Muscle layer of colon (tissue), 2 donors: ENCODE measurements at regions not wholly inside any gene's neighbourhood (a gene's known extent, or its start where the extent isn't known, plus 50 kb on each side); places are given as distances from the start of the nearest gene placed in this dataset.

Source experiments
- H3K27ac ChIP-seq: one replicate; pipeline ENCODE4 v1.7.0; 2013; ENCODE audit warnings: low read depth, mild to moderate bottlenecking, low read length, moderate library complexity
- H3K27me3 ChIP-seq, 2 donors: one replicate each; pipeline ENCODE4 v1.7.0; 2013; ENCODE audit warnings: low read length in 2 of 2, mild to moderate bottlenecking in 2 of 2; ENCODE audit not compliant: insufficient read depth in 2 of 2, control insufficient read depth in 1 of 2
- H3K36me3 ChIP-seq: one replicate; pipeline ENCODE4 v1.7.0; 2013; ENCODE audit warnings: mild to moderate bottlenecking, low read length; ENCODE audit not compliant: insufficient read depth
- H3K4me1 ChIP-seq: one replicate; pipeline ENCODE4 v1.7.0; 2013; ENCODE audit warnings: mild to moderate bottlenecking, low read length; ENCODE audit not compliant: insufficient read depth
- H3K4me3 ChIP-seq, 2 donors: one replicate each; pipeline ENCODE4 v1.7.0; 2013; ENCODE audit warnings: low read length in 2 of 2, low read depth in 1 of 2, mild to moderate bottlenecking in 1 of 2, moderate library complexity in 1 of 2
- H3K9ac ChIP-seq: one replicate; pipeline ENCODE4 v1.7.0; 2013; ENCODE audit warnings: low read length
- H3K9me3 ChIP-seq: one replicate; pipeline ENCODE4 v1.7.0; 2013; ENCODE audit warnings: mild to moderate bottlenecking, low read length
- donor health status: abdominal sarcoma.
- donor health status: Adenocarcinoma of cecum.

DNA sequence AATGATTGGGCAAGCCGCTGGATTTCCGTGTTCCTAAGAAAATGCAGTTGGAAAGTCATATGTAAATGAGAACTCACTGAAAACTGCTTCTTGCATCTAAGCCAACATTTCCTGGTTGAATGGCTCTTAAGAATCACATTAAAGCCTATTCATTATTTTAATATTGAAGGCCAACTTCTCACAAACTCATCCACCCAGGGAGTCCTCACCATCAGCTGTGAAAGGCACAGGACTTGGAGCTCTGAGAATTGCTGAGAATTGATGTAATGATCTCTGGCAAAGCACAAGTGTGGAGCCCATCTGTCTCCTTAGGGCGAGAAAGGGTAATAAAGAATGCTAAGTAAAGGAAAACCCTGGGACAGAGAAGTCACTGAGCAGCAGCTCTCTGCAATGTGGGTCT, 55.9 kb upstream of the APCDD1 start:
- H3K4me1 ChIP-seq, result peaks cover 10% of the 10 kb centered on the region
- no peak overlapping the region for H3K27ac ChIP-seq
- no peak overlapping the region for H3K4me3 ChIP-seq
- no peaks in the 10 kb centered on the region for H3K36me3 ChIP-seq
- H3K9ac ChIP-seq, result no peak overlapping the region
- no peaks in the 10 kb centered on the region for H3K27me3 ChIP-seq
- no peaks in the 10 kb centered on the region for H3K9me3 ChIP-seq

DNA sequence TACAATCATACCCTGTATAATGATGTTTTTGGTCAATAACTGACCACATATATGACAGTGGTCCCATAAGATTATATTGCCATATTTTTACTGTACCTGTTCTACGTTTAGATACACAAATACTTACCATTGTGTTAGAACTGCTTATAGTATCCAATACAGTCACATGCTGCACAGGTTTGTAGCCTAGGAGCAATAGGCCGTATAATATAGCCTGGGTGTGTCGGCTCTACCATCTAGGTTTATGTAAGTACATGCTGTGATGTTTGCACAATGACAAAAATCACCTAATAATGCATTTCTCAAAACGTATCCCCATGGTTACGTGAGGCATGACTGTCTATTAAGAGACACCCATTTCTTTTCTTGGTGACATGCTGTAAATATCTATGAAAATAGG, 55.0 kb upstream of the APCDD1 start:
- H3K9ac ChIP-seq, result no peak overlapping the region
- H3K27me3 ChIP-seq, result peaks cover 0 to 6% of the 10 kb centered on the region in 2 donors
- peaks cover 10% of the 10 kb centered on the region for H3K4me1 ChIP-seq
- H3K27ac ChIP-seq, result no peak overlapping the region
- H3K9me3 ChIP-seq, result no peaks in the 10 kb centered on the region
- no peak overlapping the region for H3K4me3 ChIP-seq
- H3K36me3 ChIP-seq, result no peaks in the 10 kb centered on the region

DNA sequence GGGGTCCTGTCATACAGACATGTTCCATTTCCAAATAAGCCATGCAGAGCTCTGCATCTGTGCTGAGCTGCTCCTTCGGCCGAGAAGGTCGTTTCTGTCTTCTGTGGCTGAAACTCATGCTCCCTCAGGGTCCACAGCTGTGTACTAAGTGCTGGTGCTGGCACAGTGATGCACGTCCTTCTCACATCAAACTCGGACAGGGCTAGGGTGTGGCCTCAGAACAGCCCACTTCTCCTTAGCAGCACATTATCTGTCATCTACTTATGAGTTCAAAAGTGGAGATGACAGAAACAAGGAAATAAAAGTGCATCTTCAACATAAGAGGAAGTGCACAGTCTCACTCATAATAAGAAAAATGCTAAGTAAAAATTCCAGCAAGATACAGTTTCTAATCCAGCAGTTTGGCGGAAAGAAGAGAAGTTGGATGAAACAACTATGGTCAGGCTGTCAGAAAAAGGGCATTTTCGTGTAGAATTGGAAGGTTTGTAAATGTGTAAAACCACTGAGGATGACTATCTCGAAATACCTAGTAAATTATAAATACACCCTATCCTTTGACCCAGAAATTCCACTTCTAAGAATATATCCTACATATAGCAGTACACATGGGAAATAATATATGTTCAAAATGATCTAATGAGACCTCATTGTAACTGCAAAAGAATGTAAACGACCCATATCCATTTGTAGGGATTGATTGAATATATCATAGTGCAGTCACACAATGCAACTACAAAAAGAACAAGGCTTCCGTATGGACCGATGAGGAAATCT, 53.7 kb upstream of the APCDD1 start:
- Histone ChIP-seq H3K27me3 (peaks cover 0 to 6% of the 10 kb centered on the region in 2 donors), H3K4me3 (no peak overlapping the region), H3K9ac (no peak overlapping the region), H3K9me3 (no peaks in the 10 kb centered on the region), H3K36me3 (no peaks in the 10 kb centered on the region), H3K27ac (no peak overlapping the region), H3K4me1 (peaks cover 12% of the 10 kb centered on the region)

DNA sequence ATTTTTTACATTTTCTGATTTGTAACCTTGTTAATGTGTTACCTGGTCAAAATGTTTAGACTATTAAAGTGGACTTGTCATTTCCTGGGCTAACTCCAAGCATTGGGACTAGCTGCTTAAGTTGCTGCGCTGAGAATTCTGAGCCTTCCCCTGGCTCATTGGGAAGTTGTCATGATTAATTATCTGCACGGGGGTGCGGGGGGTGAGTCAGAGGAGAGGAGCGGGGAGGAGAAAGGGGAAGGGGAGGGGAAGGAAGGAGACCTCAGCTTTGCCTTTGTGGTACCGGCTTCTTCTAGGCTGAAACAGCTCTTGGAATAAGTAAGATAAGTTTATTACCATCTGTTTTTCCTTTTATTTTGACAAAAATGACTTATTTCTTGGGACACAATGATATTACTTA, 52.9 kb upstream of the APCDD1 start:
- Histone ChIP-seq H3K36me3 (no peaks in the 10 kb centered on the region), H3K4me1 (peaks cover 19% of the 10 kb centered on the region), H3K27ac (no peak overlapping the region), H3K4me3 (no peak overlapping the region), H3K27me3 (peaks cover 0 to 6% of the 10 kb centered on the region in 2 donors), H3K9me3 (no peaks in the 10 kb centered on the region), H3K9ac (no peak overlapping the region)

DNA sequence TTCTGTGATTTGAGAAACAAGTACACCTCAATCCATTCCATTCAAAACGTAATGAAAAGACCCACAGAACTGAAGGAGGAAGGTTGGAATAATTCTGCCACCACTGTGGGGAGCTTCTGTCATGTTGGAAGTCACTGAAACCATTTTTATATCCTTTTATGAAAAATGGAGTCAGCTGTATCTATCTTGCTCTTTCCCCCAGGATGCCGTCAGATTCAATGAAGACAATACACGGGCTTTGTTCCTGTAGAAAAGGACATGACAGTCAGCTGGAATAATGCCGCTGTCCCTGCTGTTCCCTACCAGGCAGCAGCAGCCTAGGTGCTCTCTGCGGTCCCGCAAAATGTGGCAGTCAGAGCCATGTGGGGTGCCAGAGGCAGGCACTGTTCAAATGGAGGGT, 52.5 kb upstream of the APCDD1 start:
- Histone ChIP-seq H3K9ac (no peak overlapping the region), H3K27ac (no peak overlapping the region), H3K4me3 (no peak overlapping the region), H3K4me1 (peaks cover 19% of the 10 kb centered on the region), H3K36me3 (no peaks in the 10 kb centered on the region), H3K27me3 (peaks cover 0 to 6% of the 10 kb centered on the region in 2 donors), H3K9me3 (no peaks in the 10 kb centered on the region)

DNA sequence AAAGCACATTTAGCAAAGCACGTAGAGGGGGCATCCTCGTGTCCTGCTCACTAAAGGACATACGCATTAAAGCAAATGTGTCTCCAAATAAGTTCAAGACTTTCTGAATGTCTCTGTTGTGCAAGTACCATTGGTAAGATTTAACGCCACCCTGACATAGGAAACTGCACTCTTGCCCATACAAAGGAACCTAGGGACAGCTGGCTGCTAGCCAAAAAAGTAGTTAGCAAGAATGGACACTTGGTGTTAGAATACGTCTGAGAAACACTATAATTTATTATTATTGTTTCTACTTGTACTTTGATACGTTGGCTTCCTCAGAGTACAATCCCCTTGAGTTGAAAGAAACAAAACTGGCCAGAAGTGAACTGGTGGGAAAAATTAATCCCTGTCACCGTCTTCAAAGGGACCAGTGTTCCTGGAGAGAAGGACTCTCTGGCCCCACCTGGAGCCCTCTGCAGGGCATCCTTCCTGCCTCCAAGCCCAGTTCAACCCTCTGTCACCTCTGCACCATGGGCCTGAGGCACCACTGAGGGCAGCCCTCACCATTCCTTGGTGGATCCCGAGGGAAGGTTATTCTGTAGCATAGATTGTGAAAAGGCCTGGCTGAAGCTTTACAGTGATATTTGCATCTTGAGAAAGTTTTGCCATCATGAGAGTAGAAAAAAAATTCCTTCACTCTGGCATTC, 51.4 kb upstream of the APCDD1 start:
- Histone ChIP-seq H3K36me3 (no peaks in the 10 kb centered on the region), H3K4me1 (peaks cover 19% of the 10 kb centered on the region), H3K9me3 (no peaks in the 10 kb centered on the region), H3K4me3 (no peak overlapping the region), H3K27me3 (peaks cover 0 to 6% of the 10 kb centered on the region in 2 donors), H3K9ac (no peak overlapping the region), H3K27ac (no peak overlapping the region)

DNA sequence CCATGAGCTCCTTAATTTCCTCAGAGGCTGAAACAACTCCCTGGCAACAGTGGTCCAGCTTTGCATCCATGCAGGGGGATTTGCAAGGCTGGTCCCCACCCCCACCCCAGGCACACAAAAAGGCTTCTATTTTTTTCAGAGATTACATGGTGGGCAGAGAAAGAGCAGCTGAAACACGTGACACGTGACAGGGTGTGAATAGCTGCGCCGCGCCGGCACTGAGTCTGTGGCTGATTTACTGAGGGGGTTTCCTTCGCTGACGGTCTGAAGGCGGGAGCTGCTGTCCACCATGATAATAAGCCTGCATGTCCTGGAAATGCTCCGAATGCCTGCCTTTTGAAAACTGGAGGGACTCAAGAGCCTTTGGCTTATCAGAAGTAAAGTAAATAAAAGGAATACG, 50.7 kb upstream of the APCDD1 start:
- no peak overlapping the region for H3K9ac ChIP-seq
- H3K4me1 ChIP-seq, result peaks cover 19% of the 10 kb centered on the region
- no peak overlapping the region for H3K4me3 ChIP-seq
- H3K36me3 ChIP-seq, result no peaks in the 10 kb centered on the region
- no peak overlapping the region for H3K27ac ChIP-seq
- peaks cover 0 to 6% of the 10 kb centered on the region in 2 donors for H3K27me3 ChIP-seq
- H3K9me3 ChIP-seq, result no peaks in the 10 kb centered on the region

DNA sequence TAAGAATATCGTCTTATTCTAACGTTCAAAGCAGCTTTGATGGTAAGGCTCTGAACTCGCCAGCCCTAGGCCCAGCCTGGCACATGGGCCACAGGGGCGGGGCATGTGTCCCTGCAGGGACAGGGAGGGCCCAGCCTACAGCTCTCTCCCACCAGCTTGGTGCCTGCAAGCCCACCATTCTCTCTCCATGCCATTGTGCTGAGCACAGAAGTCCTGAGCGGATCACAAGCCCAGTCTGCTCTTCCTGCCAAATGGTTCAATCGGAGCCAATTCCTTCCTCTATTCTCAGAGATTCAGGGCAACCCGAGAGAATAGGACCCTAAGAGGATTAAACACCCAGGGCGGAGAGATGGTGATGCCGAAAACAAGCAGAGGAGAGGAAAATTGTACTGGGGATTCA, 50.3 kb upstream of the APCDD1 start:
- Histone ChIP-seq H3K4me3 (no peak overlapping the region), H3K27ac (no peak overlapping the region), H3K9ac (no peak overlapping the region)

More for the DNA sequence above, 50.3 kb upstream of the APCDD1 start:
- Histone ChIP-seq H3K4me1 (peaks cover 19% of the 10 kb centered on the region), H3K36me3 (no peaks in the 10 kb centered on the region), H3K27me3 (peaks cover 0 to 6% of the 10 kb centered on the region in 2 donors), H3K9me3 (no peaks in the 10 kb centered on the region)
